ENCODE measurements at regions not wholly inside any gene's neighbourhood (a gene's known extent, or its start where the extent isn't known, plus 50 kb on each side); places are given as distances from the start of the nearest gene placed in this dataset.

DNA sequence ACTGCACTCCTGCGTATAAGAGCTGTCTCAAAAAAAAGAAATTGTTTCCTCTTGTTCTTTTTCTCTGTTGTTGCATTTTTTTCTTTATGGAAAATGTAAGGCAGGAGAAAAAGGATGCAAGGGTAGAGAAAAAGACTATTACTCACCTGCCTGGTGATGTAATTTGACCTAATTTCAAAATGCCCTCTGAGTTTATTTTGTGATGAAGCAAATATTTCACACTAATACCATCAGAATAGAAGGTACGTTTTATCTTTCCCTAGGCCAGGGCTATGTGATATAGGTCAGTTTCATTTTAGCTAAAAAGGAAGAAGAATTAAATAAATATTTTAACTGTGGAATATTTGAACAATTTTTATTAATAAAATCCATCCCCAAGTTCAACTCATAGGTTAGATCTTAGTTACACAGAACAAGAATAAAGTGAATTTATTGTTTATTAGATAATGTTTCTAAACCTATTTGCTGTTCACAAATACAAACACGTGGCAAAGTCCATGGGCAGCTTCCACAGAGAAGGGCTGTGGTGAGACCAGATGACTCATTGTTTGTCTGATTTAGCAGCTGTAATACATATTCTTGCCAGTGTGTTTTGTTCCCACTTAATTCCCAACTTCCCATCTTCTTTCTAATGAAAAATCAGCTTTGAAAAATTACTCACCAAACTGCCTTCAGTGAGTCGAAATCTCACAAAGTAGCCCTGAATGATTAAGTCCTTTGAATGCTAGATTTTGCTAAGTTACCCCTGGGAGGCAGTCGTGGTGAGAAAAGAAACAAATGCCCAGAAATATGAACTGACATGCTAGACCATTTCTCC is 52.8 kb upstream of the CCDC112 start:
- no peak for TF ChIP-seq EZH2 (IDR thresholded peaks at IDR 0.05; ENCODE audit: insufficient read depth, low read length)
- TF ChIP-seq, protein P1, sequence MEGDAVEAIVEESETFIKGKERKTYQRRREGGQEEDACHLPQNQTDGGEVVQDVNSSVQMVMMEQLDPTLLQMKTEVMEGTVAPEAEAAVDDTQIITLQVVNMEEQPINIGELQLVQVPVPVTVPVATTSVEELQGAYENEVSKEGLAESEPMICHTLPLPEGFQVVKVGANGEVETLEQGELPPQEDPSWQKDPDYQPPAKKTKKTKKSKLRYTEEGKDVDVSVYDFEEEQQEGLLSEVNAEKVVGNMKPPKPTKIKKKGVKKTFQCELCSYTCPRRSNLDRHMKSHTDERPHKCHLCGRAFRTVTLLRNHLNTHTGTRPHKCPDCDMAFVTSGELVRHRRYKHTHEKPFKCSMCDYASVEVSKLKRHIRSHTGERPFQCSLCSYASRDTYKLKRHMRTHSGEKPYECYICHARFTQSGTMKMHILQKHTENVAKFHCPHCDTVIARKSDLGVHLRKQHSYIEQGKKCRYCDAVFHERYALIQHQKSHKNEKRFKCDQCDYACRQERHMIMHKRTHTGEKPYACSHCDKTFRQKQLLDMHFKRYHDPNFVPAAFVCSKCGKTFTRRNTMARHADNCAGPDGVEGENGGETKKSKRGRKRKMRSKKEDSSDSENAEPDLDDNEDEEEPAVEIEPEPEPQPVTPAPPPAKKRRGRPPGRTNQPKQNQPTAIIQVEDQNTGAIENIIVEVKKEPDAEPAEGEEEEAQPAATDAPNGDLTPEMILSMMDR (IDR thresholded peaks at IDR 0.05; ENCODE audit: insufficient read depth, low read depth, low read length) = peak; percentile 16
